GM19351 (cell line): ENCODE measurements at regions not wholly inside any gene's neighbourhood (a gene's known extent, or its start where the extent isn't known, plus 50 kb on each side); places are given as distances from the start of the nearest gene placed in this dataset.
"Not testable (repeated sequence)": the region's sequence is repeated elsewhere in the genome, so short reads cannot be mapped to it uniquely, and the experiment has no call there.

Source experiments
- ATAC-seq: cut with Tn5 transposase; IDR thresholded peaks from one replicate; pipeline ENCODE4 v1.9.1; 2021; ENCODE audit warnings: mild to moderate bottlenecking, moderate library complexity; ENCODE audit not compliant: unreplicated experiment

DNA sequence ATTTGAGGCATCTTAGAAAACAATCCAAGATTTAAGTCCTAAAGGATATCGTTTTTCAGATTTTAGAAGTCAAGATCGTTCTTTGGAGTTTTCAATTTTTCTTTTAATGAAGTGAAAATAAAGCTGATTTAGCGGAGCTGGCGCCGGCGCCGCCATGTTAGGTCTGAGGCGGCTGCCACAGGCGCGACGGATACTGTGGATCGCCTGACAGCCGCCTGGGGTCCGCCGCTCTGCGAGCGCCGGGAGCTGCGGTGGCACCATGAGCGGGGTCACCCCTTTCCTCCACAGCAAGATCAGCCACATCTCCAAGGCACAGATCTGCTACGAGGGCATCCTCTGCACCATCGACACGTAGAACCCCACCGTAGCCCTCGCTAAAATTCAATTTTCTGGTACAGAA lies 247.2 kb downstream of the GJA1 start:
- no peak for ATAC-seq

DNA sequence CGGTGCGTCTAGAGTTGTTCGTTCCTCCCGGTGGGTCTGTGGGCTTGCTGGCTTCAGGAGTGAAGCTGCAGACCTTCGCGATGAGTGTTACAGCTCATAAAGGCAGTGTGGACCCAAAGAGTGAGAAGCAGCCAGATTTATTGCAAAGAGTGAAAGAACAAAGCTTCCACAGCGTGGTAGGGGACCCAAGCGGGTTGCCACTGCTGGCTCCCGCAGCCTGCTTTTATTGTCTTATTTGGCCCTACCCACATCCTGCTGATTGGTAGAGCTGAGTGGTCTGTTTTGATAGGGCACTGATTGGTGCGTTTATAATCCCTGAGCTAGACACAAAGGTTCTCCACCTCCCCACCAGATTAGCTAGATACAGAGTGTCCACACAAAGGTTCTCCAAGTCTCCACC lies 250.4 kb downstream of the GJA1 start:
- not testable (repeated sequence) for ATAC-seq

- no peak for ATAC-seq
These were observed 251.2 kb downstream of the GJA1 start for GRCh38 chr6:121686611-121687023.

- ATAC-seq = no peak
These were observed 253.5 kb downstream of the GJA1 start for GRCh38 chr6:121688974-121689373.

- no peak for ATAC-seq
These were observed 255.7 kb downstream of the GJA1 start for GRCh38 chr6:121691126-121691551.

GRCh38 chr6:121694389-121694788 lies 258.9 kb downstream of the GJA1 start:
- ATAC-seq = no peak

GRCh38 chr6:121694801-121695251 lies 259.4 kb downstream of the GJA1 start:
- ATAC-seq = no peak

DNA sequence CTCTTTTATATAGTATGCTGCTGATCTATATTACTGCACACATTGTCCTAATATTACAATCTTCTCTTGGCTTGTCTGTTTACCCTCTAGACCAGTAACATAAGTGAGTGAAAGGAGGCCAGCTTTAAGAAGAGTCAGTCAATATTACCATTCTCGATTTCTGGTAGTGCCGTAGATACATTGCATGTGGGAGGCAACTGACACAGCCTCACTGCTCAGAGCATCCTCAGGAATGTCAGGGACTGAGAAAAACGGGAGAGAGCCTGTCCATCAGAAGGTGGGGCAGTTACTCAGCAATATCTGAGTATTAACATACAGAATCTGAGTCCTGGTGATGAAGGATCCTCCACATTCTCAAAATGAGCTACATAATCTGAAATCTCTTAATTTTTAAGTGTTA lies 259.9 kb downstream of the GJA1 start:
- no peak for ATAC-seq

GRCh38 chr6:121697921-121698320 lies 262.5 kb downstream of the GJA1 start:
- ATAC-seq = no peak

DNA sequence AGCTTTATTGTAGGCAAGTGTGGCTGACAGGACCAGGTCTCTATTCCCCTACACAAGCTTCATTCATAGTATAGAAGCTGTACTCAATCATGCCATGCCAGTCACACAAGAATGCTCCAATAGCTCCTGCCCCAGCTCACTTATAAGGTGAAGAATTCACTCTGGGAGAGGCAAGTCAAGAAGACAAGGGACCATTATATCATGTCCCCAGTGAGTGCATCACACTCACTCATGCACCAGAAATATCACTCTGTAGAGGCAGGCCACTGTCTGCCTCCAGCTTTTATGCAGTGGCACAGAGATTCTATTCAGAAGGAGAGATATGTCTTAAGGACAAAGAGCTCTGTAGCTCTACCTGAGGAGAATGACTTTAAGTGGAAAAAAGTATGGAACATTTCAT lies 263.2 kb downstream of the GJA1 start:
- no peak for ATAC-seq

- ATAC-seq = not testable (repeated sequence)
These were observed 267.7 kb downstream of the GJA1 start for GRCh38 chr6:121703129-121703528.

DNA sequence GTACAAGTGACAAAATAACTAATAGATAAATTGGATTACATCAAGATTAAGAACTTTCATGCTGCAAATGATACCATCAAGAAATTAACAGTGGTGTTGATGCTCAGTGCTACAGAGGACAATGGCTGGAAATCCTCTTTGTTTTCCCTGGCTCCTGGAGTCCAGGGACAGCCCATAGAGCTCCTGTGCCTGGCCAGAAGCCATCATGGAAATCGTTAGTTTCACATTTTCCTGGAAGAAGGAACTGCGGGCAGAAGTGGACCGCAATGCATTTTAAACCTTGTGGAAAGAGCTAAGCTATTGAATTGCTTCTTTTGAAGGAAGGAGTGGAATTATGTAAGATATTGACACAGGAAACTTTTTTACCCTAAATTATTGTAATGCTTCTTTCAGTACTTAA lies 276.0 kb downstream of the GJA1 start:
- ATAC-seq = no peak

- ATAC-seq = no peak
These were observed 282.2 kb downstream of the GJA1 start for GRCh38 chr6:121717686-121718085.

DNA sequence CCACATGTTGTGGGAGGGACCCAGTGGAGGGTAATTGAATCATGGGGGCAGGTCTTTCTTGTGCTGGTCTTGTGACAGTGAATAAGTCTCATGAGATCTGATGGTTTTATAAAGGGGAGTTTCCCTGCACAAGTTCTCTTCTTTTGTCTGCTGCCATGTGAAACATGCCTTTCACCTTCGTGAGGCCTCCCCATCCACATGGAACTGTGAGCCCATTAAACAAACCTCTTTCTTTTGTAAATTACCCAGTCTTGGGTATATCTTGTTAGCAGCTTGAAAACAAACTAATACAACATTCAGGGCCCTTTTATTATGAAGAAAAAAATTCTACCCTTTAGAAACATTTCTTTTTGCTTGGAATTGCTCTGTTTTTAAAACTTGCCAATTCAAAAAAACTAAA lies 285.4 kb downstream of the GJA1 start:
- not testable (repeated sequence) for ATAC-seq

DNA sequence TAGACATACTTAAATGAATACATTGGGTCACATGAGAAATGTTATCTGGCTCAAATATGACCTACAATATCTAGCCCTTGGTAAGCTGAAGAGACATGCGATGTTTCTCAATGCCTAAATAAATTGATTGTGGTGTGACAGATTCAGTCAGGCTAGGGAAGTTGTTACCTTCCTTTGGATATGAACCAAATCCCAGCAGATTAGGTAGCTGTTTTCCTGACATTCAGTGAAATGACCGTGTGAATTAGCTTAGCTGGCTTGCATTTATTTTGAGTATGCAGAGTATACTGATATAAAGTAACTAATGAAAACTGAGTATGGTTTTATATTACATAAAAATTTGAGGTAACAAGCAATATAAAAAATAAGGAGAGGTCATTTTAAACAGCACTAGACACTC lies 288.2 kb downstream of the GJA1 start:
- no peak for ATAC-seq

- ATAC-seq = no peak
These were observed 289.1 kb downstream of the GJA1 start for GRCh38 chr6:121724576-121724975.

GRCh38 chr6:121726596-121726995 lies 291.1 kb downstream of the GJA1 start:
- ATAC-seq = no peak

GRCh38 chr6:121730616-121731015 lies 295.2 kb downstream of the GJA1 start:
- no peak for ATAC-seq

DNA sequence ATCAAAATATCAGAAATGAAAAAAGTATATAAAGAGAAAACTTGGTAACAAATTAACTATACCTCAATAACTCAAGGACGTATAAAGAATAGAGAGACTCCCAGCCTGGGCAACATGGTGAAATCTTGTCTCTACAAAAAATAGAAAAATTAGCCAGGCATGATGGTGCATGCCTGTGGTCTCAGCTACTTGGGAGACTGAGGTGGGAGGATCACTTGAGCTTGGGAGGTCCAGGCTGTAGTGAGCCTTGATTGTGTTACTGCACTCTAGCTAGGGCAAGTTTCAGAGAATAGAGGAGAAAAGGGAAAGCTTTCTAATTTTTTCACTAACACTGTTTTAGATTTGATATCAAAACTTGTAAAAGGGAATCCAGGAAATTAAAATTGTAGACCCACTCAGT lies 295.9 kb downstream of the GJA1 start:
- no peak for ATAC-seq

- no peak for ATAC-seq
These were observed 297.2 kb downstream of the GJA1 start for GRCh38 chr6:121732641-121733040.

DNA sequence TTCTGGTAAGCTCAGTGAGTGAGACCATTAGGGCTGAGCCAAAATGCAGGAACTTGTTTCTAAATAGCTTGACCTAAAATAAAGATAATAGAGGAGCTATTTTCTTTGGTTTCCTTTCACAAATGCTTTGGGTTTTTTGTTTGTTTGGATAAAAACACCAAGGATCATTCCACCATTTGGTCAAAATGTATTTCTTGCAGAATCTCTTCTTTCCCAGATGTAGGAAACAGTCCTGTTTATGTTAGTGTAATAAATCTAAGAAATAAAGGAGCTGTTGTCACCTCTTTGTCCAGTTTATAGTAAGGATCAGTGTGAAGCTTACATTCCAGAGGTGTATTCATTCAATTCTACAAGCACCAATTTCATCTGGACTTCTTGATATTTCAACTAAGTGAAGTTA lies 297.8 kb downstream of the GJA1 start:
- no peak for ATAC-seq

DNA sequence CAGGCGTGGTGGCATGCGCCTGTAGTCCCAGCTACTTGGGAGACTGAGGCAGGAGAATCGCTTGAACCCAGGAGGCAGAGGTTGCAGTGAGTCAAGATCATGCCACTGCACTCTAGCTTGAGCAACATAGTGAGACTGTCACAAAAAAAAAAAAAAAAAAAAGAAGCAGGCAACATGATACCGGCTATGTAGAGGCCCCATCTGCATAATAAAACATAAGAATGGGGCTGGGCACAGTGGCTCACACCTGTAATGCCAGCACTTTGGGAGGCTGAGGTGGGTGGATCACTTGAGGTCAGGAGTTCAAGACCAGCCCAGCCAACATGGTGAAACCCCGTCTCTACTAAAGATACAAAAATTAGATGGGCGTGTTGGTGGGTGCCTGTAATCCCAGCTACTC lies 304.7 kb downstream of the GJA1 start:
- ATAC-seq = not testable (repeated sequence)

DNA sequence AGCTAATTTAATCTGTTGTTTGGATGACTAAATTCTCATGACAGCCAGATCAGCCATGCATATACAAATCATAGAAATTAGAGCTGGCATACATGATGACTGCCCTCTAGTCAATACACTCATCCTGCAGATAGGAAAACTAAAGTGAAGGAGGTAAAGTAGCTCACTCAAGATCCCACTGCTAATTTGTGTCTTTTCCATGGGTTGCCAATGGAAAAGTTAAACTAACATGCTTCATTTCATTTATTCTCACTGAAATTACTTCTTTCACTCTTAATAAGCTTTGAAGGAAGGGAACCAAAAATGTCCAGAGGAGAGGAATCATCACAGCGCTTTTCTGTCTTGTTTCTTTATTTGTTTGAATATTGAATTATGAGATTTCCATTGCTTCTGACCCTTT lies 308.2 kb downstream of the GJA1 start:
- no peak for ATAC-seq

DNA sequence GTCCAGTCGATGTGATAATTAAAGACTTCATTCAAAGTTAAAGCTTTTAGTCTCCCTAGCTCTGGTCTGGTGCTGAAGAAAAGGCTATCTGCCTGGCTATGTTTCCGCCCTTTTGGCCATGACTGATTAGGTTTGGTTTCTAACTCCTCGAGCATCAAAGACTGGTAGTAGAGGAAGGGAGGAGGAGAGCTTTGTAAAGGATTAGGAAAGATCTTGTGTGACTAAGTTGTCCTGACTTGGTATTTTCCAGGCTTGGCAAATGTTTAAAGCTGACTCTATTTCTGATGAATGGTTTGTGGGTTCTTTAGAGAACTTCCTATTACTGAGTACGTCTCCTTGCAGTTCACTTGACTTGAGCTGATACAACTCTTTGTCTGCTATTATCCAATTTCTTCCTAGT lies 312.9 kb downstream of the GJA1 start:
- no peak for ATAC-seq
